ENCODE measurements at regions not wholly inside any gene's neighbourhood (a gene's known extent, or its start where the extent isn't known, plus 50 kb on each side); places are given as distances from the start of the nearest gene placed in this dataset.

DNA sequence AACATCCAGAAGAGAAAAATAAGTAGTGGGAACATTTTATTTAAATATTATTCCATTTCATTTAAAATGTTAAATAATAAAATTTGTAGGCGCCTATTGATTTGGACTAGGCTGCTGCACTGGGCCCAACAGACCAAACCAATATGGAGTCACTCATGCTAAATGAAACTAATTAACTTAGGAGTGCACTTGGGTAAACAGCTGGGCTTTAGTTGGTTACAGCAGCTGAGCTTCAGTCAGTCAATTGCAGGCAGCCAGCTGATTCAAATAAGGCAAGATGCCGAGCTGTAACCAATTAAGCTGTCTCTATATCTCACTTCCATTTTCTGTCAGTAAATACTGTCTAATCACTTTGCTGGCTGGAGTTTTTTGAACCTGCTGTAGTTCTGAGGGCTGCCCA is 102.1 kb upstream of the WDR11 start:
- TF ChIP-seq, protein P1, sequence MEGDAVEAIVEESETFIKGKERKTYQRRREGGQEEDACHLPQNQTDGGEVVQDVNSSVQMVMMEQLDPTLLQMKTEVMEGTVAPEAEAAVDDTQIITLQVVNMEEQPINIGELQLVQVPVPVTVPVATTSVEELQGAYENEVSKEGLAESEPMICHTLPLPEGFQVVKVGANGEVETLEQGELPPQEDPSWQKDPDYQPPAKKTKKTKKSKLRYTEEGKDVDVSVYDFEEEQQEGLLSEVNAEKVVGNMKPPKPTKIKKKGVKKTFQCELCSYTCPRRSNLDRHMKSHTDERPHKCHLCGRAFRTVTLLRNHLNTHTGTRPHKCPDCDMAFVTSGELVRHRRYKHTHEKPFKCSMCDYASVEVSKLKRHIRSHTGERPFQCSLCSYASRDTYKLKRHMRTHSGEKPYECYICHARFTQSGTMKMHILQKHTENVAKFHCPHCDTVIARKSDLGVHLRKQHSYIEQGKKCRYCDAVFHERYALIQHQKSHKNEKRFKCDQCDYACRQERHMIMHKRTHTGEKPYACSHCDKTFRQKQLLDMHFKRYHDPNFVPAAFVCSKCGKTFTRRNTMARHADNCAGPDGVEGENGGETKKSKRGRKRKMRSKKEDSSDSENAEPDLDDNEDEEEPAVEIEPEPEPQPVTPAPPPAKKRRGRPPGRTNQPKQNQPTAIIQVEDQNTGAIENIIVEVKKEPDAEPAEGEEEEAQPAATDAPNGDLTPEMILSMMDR (conservative IDR thresholded peaks at IDR 0.05 in 1 of 2, IDR thresholded peaks at IDR 0.05 in 1 of 2; ENCODE audit: low read depth in 1 of 2, low read length in 2 of 2): no peak
- no peak for TF ChIP-seq EZH2 (IDR thresholded peaks at IDR 0.05; ENCODE audit: low read length, missing control alignments)

All from fibroblast of lung (primary cell).